ENCODE measurements at regions not wholly inside any gene's neighbourhood (a gene's known extent, or its start where the extent isn't known, plus 50 kb on each side); places are given as distances from the start of the nearest gene placed in this dataset.

- TF ChIP-seq REST (IDR thresholded peaks at IDR 0.05; ENCODE audit: unreplicated experiment) (no peak), ETS1 (IDR thresholded peaks at IDR 0.05) (no peak), EZH2phosphoT487 (IDR thresholded peaks at IDR 0.05; ENCODE audit: unreplicated experiment) (no peak), ZNF331 (CRISPR knock-in tag; IDR thresholded peaks at IDR 0.05; ENCODE audit: low read depth) (no peak), CREB1 (CRISPR knock-in tag; IDR thresholded peaks at IDR 0.05; ENCODE audit: low read depth) (no peak), POLR2AphosphoS5 (IDR thresholded peaks at IDR 0.05; ENCODE audit: low read depth) (no peak), STAT1 (IDR thresholded peaks at IDR 0.05; ENCODE audit: unreplicated experiment) (no peak), ZNF114 (CRISPR knock-in tag; IDR thresholded peaks at IDR 0.05) (no peak), EZH2 (IDR thresholded peaks at IDR 0.05; ENCODE audit: low read depth, unreplicated experiment) (no peak)
Measured at GRCh38 chr11:70772950-70773349, 374.6 kb downstream of the CTTN start (continued).

- H3K4me2 ChIP-seq = no peak overlapping the region
- H3K79me2 ChIP-seq (replicated peaks; ENCODE audit: insufficient read depth) = no peaks in the 10 kb centered on the region
- no peaks in the 10 kb centered on the region for H4K20me1 ChIP-seq (replicated peaks; ENCODE audit: insufficient read depth)
- no peak overlapping the region for H2AFZ ChIP-seq
- Mint-ChIP-seq H3K4me1 (peaks cover 10% of the 10 kb centered on the region; the same call in 2 of the 3 replicates), H3K4me3 (no peak overlapping the region), H3K9me3 (peaks cover 8% of the 10 kb centered on the region; the same call in 2 of the 3 replicates), H3K27me3 (ENCODE audit: insufficient read depth, low read depth, poor library complexity) (no peaks in the 10 kb centered on the region), H3K36me3 (ENCODE audit: low read depth) (peaks cover 12% of the 10 kb centered on the region), H3K27ac (no peak overlapping the region)
- H3K9me2 ChIP-seq (ENCODE audit: insufficient read depth) = no peaks in the 10 kb centered on the region
- no peaks in the 10 kb centered on the region for H3F3A ChIP-seq (replicated peaks; ENCODE audit: low read depth)
- no peak overlapping the region for H3K4me3 ChIP-seq
- no peak overlapping the region for H3K27ac ChIP-seq (ENCODE audit: low read depth)
- ATAC-seq (no peak), DNase-seq (ENCODE audit: low spot score) (no peak)
- no peaks in the 10 kb centered on the region for H3K36me3 ChIP-seq (ENCODE audit: insufficient read depth)
- no peaks in the 10 kb centered on the region for H3K27me3 ChIP-seq (ENCODE audit: insufficient read depth)
- H3K4me1 ChIP-seq (ENCODE audit: insufficient read depth) = no peaks in the 10 kb centered on the region
- TF ChIP-seq NANOG (IDR thresholded peaks at IDR 0.05; ENCODE audit: borderline replicate concordance) (no peak), CTCF (conservative IDR thresholded peaks at IDR 0.05; ENCODE audit: low read depth in 2 of 2) (no peak), ZNF462 (CRISPR knock-in tag; IDR thresholded peaks at IDR 0.05) (no peak), JUNB (IDR thresholded peaks at IDR 0.05; ENCODE audit: unreplicated experiment) (no peak), CREB1 (CRISPR knock-in tag; IDR thresholded peaks at IDR 0.05; ENCODE audit: low read depth) (no peak)
Measured at GRCh38 chr11:70775386-70776075, 377.2 kb downstream of the CTTN start.

Data from GM23338 (cell line).